ENCODE measurements at regions not wholly inside any gene's neighbourhood (a gene's known extent, or its start where the extent isn't known, plus 50 kb on each side); places are given as distances from the start of the nearest gene placed in this dataset.
"Not testable (repeated sequence)": the region's sequence is repeated elsewhere in the genome, so short reads cannot be mapped to it uniquely, and the experiment has no call there.

GRCh38 chr5:34180225-34180624, 137.2 kb upstream of the C1QTNF3 start:
- TF ChIP-seq ZNF512 (tag; IDR thresholded peaks at IDR 0.05); PHTF2 (CRISPR knock-in tag; IDR thresholded peaks at IDR 0.05): not testable (repeated sequence)

Measured in K562 (cell line).